Gastrocnemius medialis (tissue), 4 donors: ENCODE measurements at regions not wholly inside any gene's neighbourhood (a gene's known extent, or its start where the extent isn't known, plus 50 kb on each side); places are given as distances from the start of the nearest gene placed in this dataset.

ENCODE experiments used
- ATAC-seq, 2 donors: fragments of 150-250 bp; one replicate each; pipeline ENCODE4 v1.9.1; 2016
- DNase-seq, 2 donors: peaks; one replicate each; pipeline ENCODE4 v3.0.0-alpha.2; 2019
- H3K27ac ChIP-seq, 4 donors: fragments of 200-600 bp; sonication (generic); 1 replicate in 1 of 4; 2 replicates in 3 of 4; pipeline ENCODE4 v1.5.1; 2016 to 2018; ENCODE audit warnings: mild to moderate bottlenecking in 2 of 4, moderate library complexity in 1 of 4
- H3K27me3 ChIP-seq, 3 donors: fragments of 200-600 bp; sonication (generic) in 2 of 3; 1 replicate in 1 of 3; 2 replicates in 2 of 3; pipeline versions ENCODE4 v1.5.1 to v1.6.0; 2016 to 2019; ENCODE audit warnings: mild to moderate bottlenecking in 1 of 3, moderate library complexity in 1 of 3
- H3K36me3 ChIP-seq, 2 donors: fragments of 200-600 bp; sonication (generic) in 1 of 2; one replicate each; pipeline ENCODE4 v1.5.1; 2017 to 2018
- H3K4me1 ChIP-seq, 2 donors: fragments of 200-600 bp; sonication (generic) in 1 of 2; one replicate each; pipeline ENCODE4 v1.5.1; 2016 to 2017; ENCODE audit warnings: mild to moderate bottlenecking in 2 of 2
- H3K4me3 ChIP-seq, 4 donors: fragments of 200-600 bp; sonication (generic) in 3 of 4; 1 replicate in 1 of 4; 2 replicates in 3 of 4; pipeline ENCODE4 v1.5.1; 2016 to 2019; ENCODE audit warnings: mild to moderate bottlenecking in 2 of 4
- H3K9me3 ChIP-seq, 3 donors: fragments of 200-600 bp; sonication (generic) in 2 of 3; 1 replicate in 1 of 3; 2 replicates in 2 of 3; pipeline ENCODE4 v1.5.1; 2016 to 2019
- POLR2A ChIP-seq, 2 donors: fragments of 450-650 bp; IDR thresholded peaks; one replicate each; pipeline ENCODE4 v1.6.1; 2017; ENCODE audit warnings: antibody characterized with exemption in 2 of 2, mild to moderate bottlenecking in 2 of 2, moderate library complexity in 2 of 2
- in situ Hi-C, 4 donors: fragments of 200-750 bp; cut with MboI; loops; one replicate each; pipeline versions ENCODE4 v1.15.0 to v1.8.0; 2017; ENCODE audit warnings: low sequenced_read_pairs in 4 of 4
- intact Hi-C: fragments of 100-400 bp; cut with DNase I; formaldehyde crosslinking; loops from one replicate; pipeline ENCODE4 v1.15.1; 2023; ENCODE audit warnings: low total_unique reads
- TF ChIP-seq, protein P1 (sequence below), 5 experiments: fragments of 450-650 bp in 3 of 5; fragments of 200-600 bp in 2 of 5; sonication (generic) in 2 of 5; IDR thresholded peaks in 4 of 5; conservative IDR thresholded peaks in 1 of 5; 1 replicate in 4 of 5; 2 replicates in 1 of 5; pipeline ENCODE4 v1.5.1; 2016 to 2019; ENCODE audit warnings: antibody characterized with exemption in 5 of 5, mild to moderate bottlenecking in 3 of 5, moderate library complexity in 3 of 5

DNA sequence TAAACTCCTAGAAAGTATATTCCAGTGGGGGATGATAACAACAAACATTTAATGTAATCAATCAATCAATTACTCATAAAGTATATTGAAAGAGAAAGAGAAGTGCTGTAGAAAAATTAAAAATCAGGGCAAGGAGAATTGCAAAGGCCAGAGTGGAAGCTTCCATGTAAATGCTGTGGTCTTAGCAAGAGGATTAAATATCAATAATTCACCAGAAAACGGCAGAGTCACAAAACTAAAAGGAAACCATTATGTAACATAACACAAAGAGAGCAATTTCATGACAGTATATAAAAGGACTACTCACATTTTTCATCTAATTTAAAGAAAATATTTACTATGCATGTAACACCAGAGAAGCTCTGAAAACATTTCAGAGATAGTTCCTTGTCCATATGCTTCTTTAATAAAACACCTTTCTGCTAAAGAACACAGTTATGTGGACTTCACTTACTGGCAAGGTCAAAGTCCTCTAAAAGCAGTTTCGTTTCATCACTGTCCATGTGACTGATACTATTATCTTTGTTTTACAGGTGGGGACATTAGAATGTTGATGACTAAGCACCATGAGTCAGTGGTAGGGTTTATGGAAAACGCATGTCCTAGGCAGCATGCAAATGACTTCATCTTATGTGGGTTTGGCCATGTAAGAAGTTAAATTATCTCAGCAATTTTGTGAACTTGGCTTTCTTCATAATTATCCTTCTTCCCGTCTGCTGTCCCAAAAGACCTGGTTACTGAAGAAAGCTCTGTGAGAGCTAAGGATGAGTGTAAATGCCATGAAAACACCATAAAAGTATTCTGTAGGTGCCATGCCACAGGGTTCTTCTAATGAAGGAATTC lies 185.8 kb upstream of the TENT5A start:
- no peak for ATAC-seq
- in situ Hi-C loops = no loop called here

DNA sequence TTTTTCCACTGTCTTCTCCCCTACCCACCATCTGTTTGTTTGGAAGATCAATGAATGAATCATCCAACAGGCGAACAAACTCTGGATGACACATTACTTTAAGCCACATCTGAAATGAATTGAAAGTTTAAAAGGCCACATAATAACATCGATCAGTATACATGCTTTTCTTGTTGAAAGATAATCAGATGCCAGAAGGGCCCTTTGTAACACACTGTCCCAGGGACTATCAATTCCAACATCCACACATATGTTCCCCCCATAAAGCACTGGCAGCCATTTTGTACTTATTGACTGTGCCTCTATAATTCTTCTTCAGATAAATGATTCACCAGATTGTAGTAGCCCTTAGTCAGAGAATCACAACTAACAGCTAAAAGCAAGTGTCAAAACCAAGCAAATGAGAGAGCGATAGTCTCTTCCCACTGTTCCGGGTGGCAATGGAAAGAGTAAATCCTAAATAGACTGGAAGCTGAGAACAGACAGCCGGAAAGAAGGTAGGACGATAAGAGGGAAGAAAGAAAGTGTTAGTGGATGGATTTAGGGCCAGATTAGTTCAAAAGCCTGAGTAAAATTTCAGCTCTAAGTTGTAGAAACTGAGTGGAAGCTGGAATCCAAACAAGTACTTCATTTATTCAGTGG lies 184.9 kb upstream of the TENT5A start:
- intact Hi-C loops (no loop called here), in situ Hi-C loops (no loop called here)

More for the DNA sequence above, 185.8 kb upstream of the TENT5A start:
- Histone ChIP-seq H3K27me3 (no peaks in the 10 kb centered on the region), H3K36me3 (no peaks in the 10 kb centered on the region), H3K4me3 (no peak overlapping the region), H3K9me3 (no peaks in the 10 kb centered on the region), H3K27ac (no peak overlapping the region), H3K4me1 (no peaks in the 10 kb centered on the region)
- TF ChIP-seq, protein P1, sequence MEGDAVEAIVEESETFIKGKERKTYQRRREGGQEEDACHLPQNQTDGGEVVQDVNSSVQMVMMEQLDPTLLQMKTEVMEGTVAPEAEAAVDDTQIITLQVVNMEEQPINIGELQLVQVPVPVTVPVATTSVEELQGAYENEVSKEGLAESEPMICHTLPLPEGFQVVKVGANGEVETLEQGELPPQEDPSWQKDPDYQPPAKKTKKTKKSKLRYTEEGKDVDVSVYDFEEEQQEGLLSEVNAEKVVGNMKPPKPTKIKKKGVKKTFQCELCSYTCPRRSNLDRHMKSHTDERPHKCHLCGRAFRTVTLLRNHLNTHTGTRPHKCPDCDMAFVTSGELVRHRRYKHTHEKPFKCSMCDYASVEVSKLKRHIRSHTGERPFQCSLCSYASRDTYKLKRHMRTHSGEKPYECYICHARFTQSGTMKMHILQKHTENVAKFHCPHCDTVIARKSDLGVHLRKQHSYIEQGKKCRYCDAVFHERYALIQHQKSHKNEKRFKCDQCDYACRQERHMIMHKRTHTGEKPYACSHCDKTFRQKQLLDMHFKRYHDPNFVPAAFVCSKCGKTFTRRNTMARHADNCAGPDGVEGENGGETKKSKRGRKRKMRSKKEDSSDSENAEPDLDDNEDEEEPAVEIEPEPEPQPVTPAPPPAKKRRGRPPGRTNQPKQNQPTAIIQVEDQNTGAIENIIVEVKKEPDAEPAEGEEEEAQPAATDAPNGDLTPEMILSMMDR (IDR thresholded peaks at IDR 0.05 in 4 of 5, conservative IDR thresholded peaks at IDR 0.05 in 1 of 5) = no peak
- TF ChIP-seq POLR2A (IDR thresholded peaks at IDR 0.05) = no peak
- no peak for DNase-seq
- intact Hi-C loops = no loop called here

DNA sequence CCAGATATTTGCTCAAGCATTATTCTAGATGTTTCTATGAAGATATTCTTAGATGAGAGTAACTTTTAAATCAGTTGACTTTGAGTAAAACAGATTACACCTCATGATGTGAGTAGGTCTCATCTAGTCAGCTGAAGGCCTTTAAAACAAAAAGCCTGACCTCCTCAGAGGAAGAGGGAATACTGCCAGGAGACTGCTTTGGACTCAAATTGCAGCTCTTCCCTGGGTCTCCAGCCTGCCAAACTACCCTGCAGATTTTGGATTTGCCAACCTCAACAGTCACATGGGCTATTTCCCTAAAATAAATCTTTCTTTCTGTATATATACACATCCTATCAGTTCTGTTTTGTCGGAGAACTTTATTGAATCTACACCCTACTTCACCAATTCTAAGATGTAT lies 182.5 kb upstream of the TENT5A start:
- in situ Hi-C loops = no loop called here
- no peak overlapping the region for H3K4me3 ChIP-seq
- intact Hi-C loops = no loop called here
- no peak overlapping the region for H3K27ac ChIP-seq
- no peaks in the 10 kb centered on the region for H3K36me3 ChIP-seq
- ATAC-seq (no peak), DNase-seq (no peak)
- no peaks in the 10 kb centered on the region for H3K27me3 ChIP-seq
- TF ChIP-seq POLR2A (IDR thresholded peaks at IDR 0.05) = no peak
- TF ChIP-seq, protein P1 (IDR thresholded peaks at IDR 0.05 in 4 of 5, conservative IDR thresholded peaks at IDR 0.05 in 1 of 5) = no peak
- no peaks in the 10 kb centered on the region for H3K4me1 ChIP-seq
- H3K9me3 ChIP-seq = no peaks in the 10 kb centered on the region

More for the DNA sequence above, 184.9 kb upstream of the TENT5A start:
- Histone ChIP-seq H3K9me3 (no peaks in the 10 kb centered on the region), H3K4me3 (no peak overlapping the region), H3K27me3 (no peaks in the 10 kb centered on the region), H3K27ac (no peak overlapping the region), H3K36me3 (no peaks in the 10 kb centered on the region), H3K4me1 (no peaks in the 10 kb centered on the region)
- TF ChIP-seq POLR2A (IDR thresholded peaks at IDR 0.05) = no peak
- TF ChIP-seq, protein P1 (IDR thresholded peaks at IDR 0.05 in 4 of 5, conservative IDR thresholded peaks at IDR 0.05 in 1 of 5) = no peak
- no peak for DNase-seq
- ATAC-seq = no peak

DNA sequence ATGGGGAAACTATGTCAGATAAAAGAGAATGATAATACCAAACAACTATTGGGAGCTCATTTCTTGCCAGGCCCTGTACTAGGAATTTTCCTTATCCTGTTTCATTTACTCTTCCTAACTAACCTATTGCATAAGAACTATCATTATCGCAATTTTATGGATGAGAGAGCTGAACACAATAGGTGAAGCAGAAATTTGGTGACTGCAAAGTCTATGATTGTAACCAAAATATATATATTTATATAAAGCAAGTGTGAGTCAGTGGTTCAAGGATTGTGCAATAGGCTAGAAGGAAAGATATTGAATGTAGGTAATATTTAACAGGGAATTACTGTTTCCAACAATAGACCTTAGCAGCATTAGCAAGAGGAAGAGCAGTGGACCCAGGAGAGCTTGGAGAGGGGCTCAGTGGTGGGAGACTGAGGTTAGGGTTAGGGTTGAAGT lies 181.1 kb upstream of the TENT5A start:
- intact Hi-C loops (no loop called here), in situ Hi-C loops (no loop called here)
- no peaks in the 10 kb centered on the region for H3K4me1 ChIP-seq
- ATAC-seq (no peak), DNase-seq (no peak)
- no peaks in the 10 kb centered on the region for H3K36me3 ChIP-seq
- no peaks in the 10 kb centered on the region for H3K27me3 ChIP-seq
- H3K9me3 ChIP-seq = no peaks in the 10 kb centered on the region
- no peak overlapping the region for H3K27ac ChIP-seq
- H3K4me3 ChIP-seq = no peak overlapping the region
- TF ChIP-seq, protein P1 (IDR thresholded peaks at IDR 0.05 in 4 of 5, conservative IDR thresholded peaks at IDR 0.05 in 1 of 5) = no peak
- no peak for TF ChIP-seq POLR2A (IDR thresholded peaks at IDR 0.05)
